HCT116 (cell line): ENCODE measurements at regions not wholly inside any gene's neighbourhood (a gene's known extent, or its start where the extent isn't known, plus 50 kb on each side); places are given as distances from the start of the nearest gene placed in this dataset.

Experiments
- ATAC-seq: fragments of 200-7000 bp; cut with Tn5 transposase; 2 replicates; pipeline ENCODE4 v1.9.1; 2020; ENCODE audit warnings: mild to moderate bottlenecking, moderate library complexity
- BruUV-seq: library from RNA; stranded (reverse); fragments of 400-500 nt; replicated peaks from 2 replicates; lab custom pipeline; 2021; lab: Mats Ljungman, UMichigan
- CTCF ChIA-PET: fragments of 300-600 bp; sonication (Branson Sonifier 250); formaldehyde crosslinking; loops from one replicate; lab custom pipeline; 2021; ENCODE audit warnings: antibody characterized with exemption; lab: Charles Lee
- POLR2A ChIA-PET: fragments of 300-600, 350-600 bp; sonication (Branson Sonifier 250); formaldehyde crosslinking; loops from one replicate; lab custom pipeline; 2021; ENCODE audit warnings: antibody characterized with exemption; lab: Charles Lee
- RAD21 ChIA-PET, 2 experiments: fragments of 300-600 bp; sonication (Branson Sonifier 250); formaldehyde crosslinking; loops; one replicate each; lab custom pipeline; 2023; ENCODE audit warnings: low total read pairs in 2 of 2; ENCODE audit not compliant: uncharacterized antibody in 2 of 2, unreplicated experiment in 2 of 2, low non-redundant PET in 1 of 2; lab: Charles Lee
- DNase-seq: peaks from one replicate; pipeline ENCODE4 v3.0.0-alpha.2; 2010; ENCODE audit warnings: low read depth, low spot score
- H2AFZ ChIP-seq: fragments of 200-600 bp; shearing (Covaris generic), sonication (generic); 2 replicates; pipeline ENCODE4 v1.6.1; 2017; ENCODE audit warnings: low read depth, mixed run types, mixed read lengths, antibody characterized with exemption, low read length; ENCODE audit not compliant: poor library complexity, severe bottlenecking
- H3K27ac ChIP-seq: 2 replicates; pipeline ENCODE4 v1.5.1; 2012; ENCODE audit warnings: low read depth, low read length
- H3K27me3 ChIP-seq: fragments of 200-600 bp; sonication (generic); 2 replicates; pipeline ENCODE4 v1.6.1; 2016; ENCODE audit warnings: mixed run types, low read length, mixed read lengths; ENCODE audit not compliant: insufficient read depth
- H3K36me3 ChIP-seq, 2 experiments: fragments of 200-500 bp in 1 of 2; fragments of 200-600 bp in 1 of 2; sonication (Bioruptor generic) in 1 of 2; sonication (generic) in 1 of 2; 2 replicates each; pipeline versions ENCODE4 v1.5.1 to v1.6.1; 2014 to 2016; ENCODE audit warnings: low read length in 2 of 2, inconsistent platforms in 1 of 2, mixed read lengths in 1 of 2, mixed run types in 1 of 2; ENCODE audit not compliant: insufficient read depth in 2 of 2, control insufficient read depth in 1 of 2
- H3K4me1 ChIP-seq, 2 experiments: fragments of 200-600 bp in 1 of 2; sonication (generic) in 1 of 2; 2 replicates each; pipeline versions ENCODE4 v1.5.1 to v1.6.1; 2012 to 2017; ENCODE audit warnings: low read length in 2 of 2, inconsistent platforms in 1 of 2, mild to moderate bottlenecking in 1 of 2, mixed read lengths in 1 of 2, mixed run types in 1 of 2, moderate library complexity in 1 of 2; ENCODE audit not compliant: insufficient read depth in 2 of 2, control insufficient read depth in 1 of 2
- H3K4me2 ChIP-seq: fragments of 200-600 bp; sonication (generic); 2 replicates; pipeline ENCODE4 v1.6.1; 2017; ENCODE audit warnings: mixed run types, low read length, mixed read lengths
- H3K4me3 ChIP-seq, 2 experiments: fragments of 200-600 bp in 1 of 2; sonication (generic) in 1 of 2; replicated peaks in 1 of 2; 2 replicates each; pipeline ENCODE4 v1.5.1; 2011 to 2016; ENCODE audit warnings: low read length in 2 of 2, control low read depth in 1 of 2, low read depth in 1 of 2, mild to moderate bottlenecking in 1 of 2, mixed read lengths in 1 of 2, mixed run types in 1 of 2
- H3K79me2 ChIP-seq: fragments of 200-600 bp; sonication (generic); 2 replicates; pipeline ENCODE4 v1.6.1; 2017; ENCODE audit warnings: mild to moderate bottlenecking, mixed run types, low read length, moderate library complexity, mixed read lengths; ENCODE audit not compliant: insufficient read depth
- H3K9ac ChIP-seq: fragments of 200-600 bp; sonication (generic); 2 replicates; pipeline ENCODE4 v1.6.1; 2016; ENCODE audit warnings: low read length, mixed read lengths
- H3K9me2 ChIP-seq: fragments of 200-600 bp; sonication (generic), shearing (Covaris generic); 2 replicates; pipeline ENCODE4 v1.6.1; 2017; ENCODE audit warnings: mixed run types, mild to moderate bottlenecking, moderate library complexity; ENCODE audit not compliant: insufficient read depth
- H3K9me3 ChIP-seq, 2 experiments: fragments of 200-500 bp in 1 of 2; fragments of 200-600 bp in 1 of 2; sonication (Bioruptor generic) in 1 of 2; sonication (generic) in 1 of 2; 2 replicates each; pipeline ENCODE4 v1.6.1; 2014 to 2017; ENCODE audit warnings: low read length in 2 of 2, mixed read lengths in 2 of 2, inconsistent platforms in 1 of 2, low read depth in 1 of 2, mild to moderate bottlenecking in 1 of 2, mixed run types in 1 of 2, moderate library complexity in 1 of 2; ENCODE audit not compliant: control insufficient read depth in 1 of 2, insufficient read depth in 1 of 2
- H4K20me1 ChIP-seq: fragments of 200-600 bp; sonication (generic), shearing (Covaris generic); 2 replicates; pipeline ENCODE4 v1.6.1; 2017; ENCODE audit warnings: mixed run types, mild to moderate bottlenecking, moderate library complexity; ENCODE audit not compliant: insufficient read depth
- ATF3 ChIP-seq: IDR thresholded peaks from 2 replicates; pipeline ENCODE4 v1.6.1; 2012
- CEBPB ChIP-seq: IDR thresholded peaks from 2 replicates; pipeline ENCODE4 v1.6.1; 2012; ENCODE audit warnings: low read depth
- CTCF ChIP-seq, 3 experiments: fragments of 200-600 bp in 1 of 3; sonication (generic) in 1 of 3; IDR thresholded peaks in 2 of 3; conservative IDR thresholded peaks in 1 of 3; 2 replicates each; pipeline ENCODE4 v1.5.1; 2012 to 2017; ENCODE audit warnings: low read depth in 2 of 3, low read length in 2 of 3, antibody characterized with exemption in 1 of 3, borderline replicate concordance in 1 of 3, control low read depth in 1 of 3, mild to moderate bottlenecking in 1 of 3, mixed read lengths in 1 of 3, mixed run types in 1 of 3, moderate library complexity in 1 of 3; ENCODE audit not compliant: insufficient read depth in 1 of 3
- EGR1 ChIP-seq: IDR thresholded peaks from 2 replicates; pipeline ENCODE4 v1.6.1; 2012; ENCODE audit warnings: low read depth
- JUND ChIP-seq: IDR thresholded peaks from 2 replicates; pipeline ENCODE4 v1.6.1; 2012
- MAX ChIP-seq: IDR thresholded peaks from 2 replicates; pipeline ENCODE4 v1.6.1; 2012
- POLR2AphosphoS5 ChIP-seq: IDR thresholded peaks from 2 replicates; pipeline ENCODE4 v1.6.1; 2011; ENCODE audit warnings: mild to moderate bottlenecking, low read depth, low read length, moderate library complexity
- RAD21 ChIP-seq: IDR thresholded peaks from 2 replicates; pipeline ENCODE4 v1.6.1; 2012; ENCODE audit warnings: low read depth, mild to moderate bottlenecking
- SIN3A ChIP-seq: IDR thresholded peaks from 2 replicates; pipeline ENCODE4 v1.6.1; 2012; ENCODE audit warnings: low read depth
- YY1 ChIP-seq: IDR thresholded peaks from 2 replicates; pipeline ENCODE4 v1.6.1; 2011; ENCODE audit warnings: low read length, low read depth, moderate library complexity, mild to moderate bottlenecking; ENCODE audit not compliant: insufficient replicate concordance; ENCODE audit errors: extremely low read depth
- ZFX ChIP-seq: fragments of 450-650 bp; IDR thresholded peaks from 2 replicates; pipeline ENCODE4 v1.6.1; 2017
- ZNF274 ChIP-seq: fragments of 200-500 bp; sonication (Bioruptor generic); IDR thresholded peaks from 2 replicates; pipeline ENCODE4 v1.6.1; 2014; ENCODE audit warnings: mild to moderate bottlenecking, low read depth, low read length, inconsistent platforms
- intact Hi-C: fragments of 100-400 bp; cut with micrococcal nuclease; formaldehyde crosslinking; loops from 2 replicates; pipeline ENCODE4 v1.10.0; 2022

- no peak overlapping the region for H3K9ac ChIP-seq
- H4K20me1 ChIP-seq = no peaks in the 10 kb centered on the region
- no peaks in the 10 kb centered on the region for H3K9me3 ChIP-seq
- no peaks in the 10 kb centered on the region for H3K4me1 ChIP-seq
- RAD21 ChIA-PET = no interaction called here
- H3K79me2 ChIP-seq = no peaks in the 10 kb centered on the region
- intact Hi-C loops = no loop called here
- no peak for ATAC-seq
- TF ChIP-seq SIN3A = no peak
- no peak for TF ChIP-seq CEBPB
- TF ChIP-seq EGR1 = no peak
- TF ChIP-seq ATF3 = no peak
- TF ChIP-seq ZNF274 = no peak
- no peak for TF ChIP-seq MAX
- no peak for TF ChIP-seq RAD21
- no peak for TF ChIP-seq YY1
- no peak for TF ChIP-seq CTCF (IDR thresholded peaks at IDR 0.05 in 2 of 3, conservative IDR thresholded peaks at IDR 0.05 in 1 of 3; ENCODE audit: borderline replicate concordance in 1 of 3, insufficient read depth in 1 of 3, low read depth in 2 of 3, low read length in 2 of 3)
- TF ChIP-seq POLR2AphosphoS5 = no peak
- no peak for TF ChIP-seq ZFX
- no peak for TF ChIP-seq JUND
- TF ChIP-seq, all 23 proteins: peak for 0
- H3K27ac ChIP-seq = no peak overlapping the region
- POLR2A ChIA-PET = no interaction called here
- H3K27me3 ChIP-seq = no peaks in the 10 kb centered on the region
- no TSS peak for BruUV-seq
- DNase-seq = no peak
- no peaks in the 10 kb centered on the region for H3K9me2 ChIP-seq
- no peak overlapping the region for H3K4me3 ChIP-seq
- H3K4me2 ChIP-seq = no peak overlapping the region
- CTCF ChIA-PET = no interaction called here
- H3K36me3 ChIP-seq = no peaks in the 10 kb centered on the region
- no peak overlapping the region for H2AFZ ChIP-seq
Measured at GRCh38 chr17:26765860-26766709, 527.8 kb upstream of the WSB1 start.
